GM21528 (cell line): ENCODE measurements at regions not wholly inside any gene's neighbourhood (a gene's known extent, or its start where the extent isn't known, plus 50 kb on each side); places are given as distances from the start of the nearest gene placed in this dataset.
"Not testable (repeated sequence)": the region's sequence is repeated elsewhere in the genome, so short reads cannot be mapped to it uniquely, and the experiment has no call there.

Experiments used
- ATAC-seq: cut with Tn5 transposase; IDR thresholded peaks from one replicate; pipeline ENCODE4 v1.9.1; 2021; ENCODE audit warnings: mild to moderate bottlenecking, moderate library complexity; ENCODE audit not compliant: unreplicated experiment, low FRiP score

- not testable (repeated sequence) for ATAC-seq
Measured at GRCh38 chr7:65150105-65150504, 143.6 kb upstream of the ERV3-1 start.

- not testable (repeated sequence) for ATAC-seq
Measured at GRCh38 chr7:65146118-65146914, 139.8 kb upstream of the ERV3-1 start.

GRCh38 chr7:65145710-65146109 is 139.2 kb upstream of the ERV3-1 start:
- not testable (repeated sequence) for ATAC-seq

- ATAC-seq, result not testable (repeated sequence)
Measured at GRCh38 chr7:65145008-65145407, 138.5 kb upstream of the ERV3-1 start.

GRCh38 chr7:65144557-65144956 is 138.1 kb upstream of the ERV3-1 start:
- ATAC-seq, result not testable (repeated sequence)

GRCh38 chr7:65144119-65144518 is 137.6 kb upstream of the ERV3-1 start:
- ATAC-seq, result not testable (repeated sequence)

GRCh38 chr7:65141894-65142293 is 135.4 kb upstream of the ERV3-1 start:
- ATAC-seq, result not testable (repeated sequence)

- not testable (repeated sequence) for ATAC-seq
Measured at GRCh38 chr7:65141405-65141778, 134.9 kb upstream of the ERV3-1 start.

- not testable (repeated sequence) for ATAC-seq
Measured at GRCh38 chr7:65140543-65141404, 134.3 kb upstream of the ERV3-1 start.

- not testable (repeated sequence) for ATAC-seq
Measured at GRCh38 chr7:65136850-65137249, 130.4 kb upstream of the ERV3-1 start.

- ATAC-seq, result not testable (repeated sequence)
Measured at GRCh38 chr7:65133087-65133486, 126.6 kb upstream of the ERV3-1 start.

- not testable (repeated sequence) for ATAC-seq
Measured at GRCh38 chr7:65132256-65132655, 125.8 kb upstream of the ERV3-1 start.

- not testable (repeated sequence) for ATAC-seq
Measured at GRCh38 chr7:65127364-65127763, 120.9 kb upstream of the ERV3-1 start.

GRCh38 chr7:65124600-65124999 is 118.1 kb upstream of the ERV3-1 start:
- not testable (repeated sequence) for ATAC-seq

- ATAC-seq, result not testable (repeated sequence)
Measured at GRCh38 chr7:65105650-65106203, 99.2 kb upstream of the ERV3-1 start.

GRCh38 chr7:65100499-65100898 is 94.0 kb upstream of the ERV3-1 start:
- ATAC-seq, result not testable (repeated sequence)

GRCh38 chr7:65081669-65082055 is 75.2 kb upstream of the ERV3-1 start:
- ATAC-seq, result not testable (repeated sequence)

GRCh38 chr7:65080799-65081668 is 74.5 kb upstream of the ERV3-1 start:
- peak; percentile 100 for ATAC-seq

GRCh38 chr7:65074959-65075358 is 68.5 kb upstream of the ERV3-1 start:
- ATAC-seq, result not testable (repeated sequence)

GRCh38 chr7:65073160-65073559 is 66.7 kb upstream of the ERV3-1 start:
- not testable (repeated sequence) for ATAC-seq
